MM.1S (cell line): ENCODE measurements at regions not wholly inside any gene's neighbourhood (a gene's known extent, or its start where the extent isn't known, plus 50 kb on each side); places are given as distances from the start of the nearest gene placed in this dataset.

ENCODE experiments used
- EZH2 ChIP-seq: fragments of 300-600 bp; sonication (generic); optimal IDR thresholded peaks from 2 replicates; pipeline ENCODE3; 2017; ENCODE audit warnings: low read depth, mild to moderate bottlenecking, antibody characterized with exemption, low read length, mixed read lengths
- TF ChIP-seq, protein P1 (sequence below): fragments of 300-600 bp; sonication (generic); IDR thresholded peaks from 2 replicates; pipeline ENCODE4 v1.5.1; 2016; ENCODE audit warnings: antibody characterized with exemption, low read length, mixed read lengths

DNA sequence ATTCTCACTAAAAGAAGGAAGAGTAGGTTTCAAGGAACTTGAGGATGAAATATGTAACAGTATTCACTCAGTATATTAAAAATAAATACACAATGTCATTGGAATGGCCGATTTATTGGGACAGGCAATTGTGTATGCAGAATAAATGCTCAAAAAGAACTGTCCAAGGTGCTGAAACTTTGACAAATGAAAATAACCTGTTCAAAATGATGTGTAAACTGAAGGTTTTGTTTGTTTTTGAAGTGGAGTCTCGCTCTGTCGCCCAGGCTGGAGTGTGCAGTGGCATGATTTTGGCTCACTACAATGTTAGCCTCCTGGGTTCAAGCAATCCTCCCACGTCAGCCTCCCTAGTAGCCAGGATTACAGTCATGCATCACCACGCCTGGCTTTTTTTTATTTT is 318.7 kb upstream of the RBFOX1 start:
- TF ChIP-seq, protein P1, sequence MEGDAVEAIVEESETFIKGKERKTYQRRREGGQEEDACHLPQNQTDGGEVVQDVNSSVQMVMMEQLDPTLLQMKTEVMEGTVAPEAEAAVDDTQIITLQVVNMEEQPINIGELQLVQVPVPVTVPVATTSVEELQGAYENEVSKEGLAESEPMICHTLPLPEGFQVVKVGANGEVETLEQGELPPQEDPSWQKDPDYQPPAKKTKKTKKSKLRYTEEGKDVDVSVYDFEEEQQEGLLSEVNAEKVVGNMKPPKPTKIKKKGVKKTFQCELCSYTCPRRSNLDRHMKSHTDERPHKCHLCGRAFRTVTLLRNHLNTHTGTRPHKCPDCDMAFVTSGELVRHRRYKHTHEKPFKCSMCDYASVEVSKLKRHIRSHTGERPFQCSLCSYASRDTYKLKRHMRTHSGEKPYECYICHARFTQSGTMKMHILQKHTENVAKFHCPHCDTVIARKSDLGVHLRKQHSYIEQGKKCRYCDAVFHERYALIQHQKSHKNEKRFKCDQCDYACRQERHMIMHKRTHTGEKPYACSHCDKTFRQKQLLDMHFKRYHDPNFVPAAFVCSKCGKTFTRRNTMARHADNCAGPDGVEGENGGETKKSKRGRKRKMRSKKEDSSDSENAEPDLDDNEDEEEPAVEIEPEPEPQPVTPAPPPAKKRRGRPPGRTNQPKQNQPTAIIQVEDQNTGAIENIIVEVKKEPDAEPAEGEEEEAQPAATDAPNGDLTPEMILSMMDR = no peak
- TF ChIP-seq EZH2 = no peak
